HG03108 (cell line): ENCODE measurements at regions not wholly inside any gene's neighbourhood (a gene's known extent, or its start where the extent isn't known, plus 50 kb on each side); places are given as distances from the start of the nearest gene placed in this dataset.
"Not testable (repeated sequence)": the region's sequence is repeated elsewhere in the genome, so short reads cannot be mapped to it uniquely, and the experiment has no call there.

Experiments used
- ATAC-seq: cut with Tn5 transposase; IDR thresholded peaks from one replicate; pipeline ENCODE4 v1.9.1; 2021; ENCODE audit warnings: moderate library complexity; ENCODE audit not compliant: unreplicated experiment

GRCh38 chr7:91446819-91447218 lies 182.6 kb downstream of the FZD1 start:
- no peak for ATAC-seq

- no peak for ATAC-seq
Measured at GRCh38 chr7:91455411-91455810, 191.2 kb downstream of the FZD1 start.

GRCh38 chr7:91457208-91457607 lies 193.0 kb downstream of the FZD1 start:
- no peak for ATAC-seq

- no peak for ATAC-seq
Measured at GRCh38 chr7:91459539-91459938, 195.3 kb downstream of the FZD1 start.

GRCh38 chr7:91462316-91462715 lies 198.1 kb downstream of the FZD1 start:
- ATAC-seq: no peak

GRCh38 chr7:91463330-91463729 lies 199.1 kb downstream of the FZD1 start:
- ATAC-seq: no peak

GRCh38 chr7:91465595-91466061 lies 201.4 kb downstream of the FZD1 start:
- no peak for ATAC-seq

GRCh38 chr7:91468256-91468655 lies 204.0 kb downstream of the FZD1 start:
- ATAC-seq: no peak

- no peak for ATAC-seq
Measured at GRCh38 chr7:91473619-91474018, 209.4 kb downstream of the FZD1 start.

- no peak for ATAC-seq
Measured at GRCh38 chr7:91474074-91474473, 209.8 kb downstream of the FZD1 start.

GRCh38 chr7:91480470-91480869 lies 216.2 kb downstream of the FZD1 start:
- ATAC-seq: not testable (repeated sequence)

GRCh38 chr7:91491868-91492267 lies 227.6 kb downstream of the FZD1 start:
- no peak for ATAC-seq

GRCh38 chr7:91492317-91492716 lies 228.1 kb downstream of the FZD1 start:
- ATAC-seq: no peak

GRCh38 chr7:91492773-91493172 lies 228.5 kb downstream of the FZD1 start:
- ATAC-seq: no peak

- ATAC-seq: no peak
Measured at GRCh38 chr7:91494450-91494849, 230.2 kb downstream of the FZD1 start.

GRCh38 chr7:91496251-91496820 lies 232.1 kb downstream of the FZD1 start:
- ATAC-seq: no peak

GRCh38 chr7:91497277-91497676 lies 233.0 kb downstream of the FZD1 start:
- ATAC-seq: not testable (repeated sequence)

GRCh38 chr7:91503934-91504555 lies 239.8 kb downstream of the FZD1 start:
- no peak for ATAC-seq

- ATAC-seq: no peak
Measured at GRCh38 chr7:91504919-91505318, 240.7 kb downstream of the FZD1 start.

- ATAC-seq: not testable (repeated sequence)
Measured at GRCh38 chr7:91506966-91507365, 242.7 kb downstream of the FZD1 start.

- ATAC-seq: not testable (repeated sequence)
Measured at GRCh38 chr7:91511861-91512260, 247.6 kb downstream of the FZD1 start.

GRCh38 chr7:91512958-91513357 lies 248.7 kb downstream of the FZD1 start:
- ATAC-seq: no peak

GRCh38 chr7:91514591-91514990 lies 250.4 kb downstream of the FZD1 start:
- no peak for ATAC-seq
